SHP77 (cell line): ENCODE measurements at regions not wholly inside any gene's neighbourhood (a gene's known extent, or its start where the extent isn't known, plus 50 kb on each side); places are given as distances from the start of the nearest gene placed in this dataset.
"Not testable (repeated sequence)": the region's sequence is repeated elsewhere in the genome, so short reads cannot be mapped to it uniquely, and the experiment has no call there.

Experiments used
- DNase-seq, 2 experiments: peaks; one replicate each; lab custom pipeline; 2025; lab: John Stamatoyannopoulos, UW

GRCh38 chr10:8280946-8281345 is 226.5 kb downstream of the GATA3 start:
- DNase-seq, result no peak

GRCh38 chr10:8282340-8282739 is 227.9 kb downstream of the GATA3 start:
- no peak for DNase-seq

GRCh38 chr10:8283166-8283905 is 228.8 kb downstream of the GATA3 start:
- no peak for DNase-seq

GRCh38 chr10:8283986-8284385 is 229.5 kb downstream of the GATA3 start:
- no peak for DNase-seq

- not testable (repeated sequence) for DNase-seq
These were observed 231.5 kb downstream of the GATA3 start for GRCh38 chr10:8285970-8286369.

- no peak for DNase-seq
These were observed 234.1 kb downstream of the GATA3 start for GRCh38 chr10:8288600-8288999.

GRCh38 chr10:8289186-8289924 is 234.9 kb downstream of the GATA3 start:
- no peak for DNase-seq

GRCh38 chr10:8294779-8295178 is 240.3 kb downstream of the GATA3 start:
- no peak for DNase-seq

- no peak for DNase-seq
These were observed 240.8 kb downstream of the GATA3 start for GRCh38 chr10:8295311-8295710.

- DNase-seq, result no peak
These were observed 241.7 kb downstream of the GATA3 start for GRCh38 chr10:8296090-8296733.

GRCh38 chr10:8296734-8297101 is 242.2 kb downstream of the GATA3 start:
- DNase-seq, result no peak

- no peak for DNase-seq
These were observed 242.6 kb downstream of the GATA3 start for GRCh38 chr10:8297107-8297506.

GRCh38 chr10:8297959-8298358 is 243.5 kb downstream of the GATA3 start:
- no peak for DNase-seq

- no peak for DNase-seq
These were observed 244.5 kb downstream of the GATA3 start for GRCh38 chr10:8298896-8299570.

- no peak for DNase-seq
These were observed 246.4 kb downstream of the GATA3 start for GRCh38 chr10:8300925-8301324.

GRCh38 chr10:8301333-8301732 is 246.8 kb downstream of the GATA3 start:
- DNase-seq, result no peak

GRCh38 chr10:8301831-8302230 is 247.3 kb downstream of the GATA3 start:
- no peak for DNase-seq

- no peak for DNase-seq
These were observed 248.1 kb downstream of the GATA3 start for GRCh38 chr10:8302565-8302964.

GRCh38 chr10:8304861-8305260 is 250.4 kb downstream of the GATA3 start:
- DNase-seq, result no peak

GRCh38 chr10:8305876-8306652 is 251.6 kb downstream of the GATA3 start:
- no peak for DNase-seq

- DNase-seq, result no peak
These were observed 252.3 kb downstream of the GATA3 start for GRCh38 chr10:8306685-8307364.
